ENCODE measurements at regions not wholly inside any gene's neighbourhood (a gene's known extent, or its start where the extent isn't known, plus 50 kb on each side); places are given as distances from the start of the nearest gene placed in this dataset.

DNA sequence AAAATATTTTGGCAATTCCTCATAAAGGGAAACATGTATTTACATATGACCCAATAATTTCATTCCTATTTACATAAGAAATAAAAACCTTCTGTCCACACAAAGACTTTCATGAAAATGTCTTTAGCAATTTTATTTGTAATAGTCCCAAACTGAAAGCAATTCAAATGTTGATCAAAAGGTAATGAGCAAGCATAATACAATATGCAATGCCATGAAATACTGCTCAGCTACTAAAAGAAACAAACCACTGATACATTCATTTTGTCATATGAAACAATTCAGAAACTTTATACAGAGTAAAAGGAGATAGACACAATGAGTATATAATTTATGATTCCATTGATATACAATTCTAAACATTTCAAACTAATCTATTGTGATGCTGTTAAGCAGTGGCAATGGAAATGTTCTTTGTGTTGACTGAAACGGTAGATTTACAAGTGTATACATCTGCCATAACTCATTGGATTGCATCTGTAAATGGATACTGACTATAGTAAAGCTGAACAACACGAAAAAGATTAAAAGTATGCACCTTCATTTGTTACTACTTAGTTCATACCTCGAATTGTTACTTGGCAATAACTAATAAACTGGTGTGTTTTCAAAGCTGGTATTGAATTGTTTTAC is 335.6 kb downstream of the GASK1B start:
- no peak overlapping the region for H3K4me3 ChIP-seq (ENCODE audit: low read length)
- no peaks in the 10 kb centered on the region for H3K9me3 ChIP-seq (ENCODE audit: control insufficient read depth, insufficient read depth, low read length)
- H3K36me3 ChIP-seq (ENCODE audit: control insufficient read depth, low read length) = no peaks in the 10 kb centered on the region
- H3K4me1 ChIP-seq (ENCODE audit: control insufficient read depth, low read length) = no peaks in the 10 kb centered on the region
- no peak overlapping the region for H3K27ac ChIP-seq (ENCODE audit: low read depth, low read length)
- no peaks in the 10 kb centered on the region for H3K79me2 ChIP-seq (ENCODE audit: control insufficient read depth, low read length)
- H3K9me2 ChIP-seq (replicated peaks; ENCODE audit: control insufficient read depth, low read length) = no peaks in the 10 kb centered on the region
- no peak overlapping the region for H3K4me2 ChIP-seq (ENCODE audit: low read length)
- H4K20me1 ChIP-seq (ENCODE audit: control insufficient read depth, insufficient read depth, low read depth, low read length) = no peaks in the 10 kb centered on the region
- TF ChIP-seq, protein P1, sequence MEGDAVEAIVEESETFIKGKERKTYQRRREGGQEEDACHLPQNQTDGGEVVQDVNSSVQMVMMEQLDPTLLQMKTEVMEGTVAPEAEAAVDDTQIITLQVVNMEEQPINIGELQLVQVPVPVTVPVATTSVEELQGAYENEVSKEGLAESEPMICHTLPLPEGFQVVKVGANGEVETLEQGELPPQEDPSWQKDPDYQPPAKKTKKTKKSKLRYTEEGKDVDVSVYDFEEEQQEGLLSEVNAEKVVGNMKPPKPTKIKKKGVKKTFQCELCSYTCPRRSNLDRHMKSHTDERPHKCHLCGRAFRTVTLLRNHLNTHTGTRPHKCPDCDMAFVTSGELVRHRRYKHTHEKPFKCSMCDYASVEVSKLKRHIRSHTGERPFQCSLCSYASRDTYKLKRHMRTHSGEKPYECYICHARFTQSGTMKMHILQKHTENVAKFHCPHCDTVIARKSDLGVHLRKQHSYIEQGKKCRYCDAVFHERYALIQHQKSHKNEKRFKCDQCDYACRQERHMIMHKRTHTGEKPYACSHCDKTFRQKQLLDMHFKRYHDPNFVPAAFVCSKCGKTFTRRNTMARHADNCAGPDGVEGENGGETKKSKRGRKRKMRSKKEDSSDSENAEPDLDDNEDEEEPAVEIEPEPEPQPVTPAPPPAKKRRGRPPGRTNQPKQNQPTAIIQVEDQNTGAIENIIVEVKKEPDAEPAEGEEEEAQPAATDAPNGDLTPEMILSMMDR (IDR thresholded peaks at IDR 0.05; ENCODE audit: low read depth, low read length, poor library complexity, severe bottlenecking) = no peak
- TF ChIP-seq EZH2phosphoT487 (IDR thresholded peaks at IDR 0.05; ENCODE audit: borderline replicate concordance, low read length) = no peak
- H3F3A ChIP-seq (ENCODE audit: control insufficient read depth, insufficient read depth) = no peaks in the 10 kb centered on the region
- H3K27me3 ChIP-seq (ENCODE audit: control insufficient read depth, low read length) = no peaks in the 10 kb centered on the region

DNA sequence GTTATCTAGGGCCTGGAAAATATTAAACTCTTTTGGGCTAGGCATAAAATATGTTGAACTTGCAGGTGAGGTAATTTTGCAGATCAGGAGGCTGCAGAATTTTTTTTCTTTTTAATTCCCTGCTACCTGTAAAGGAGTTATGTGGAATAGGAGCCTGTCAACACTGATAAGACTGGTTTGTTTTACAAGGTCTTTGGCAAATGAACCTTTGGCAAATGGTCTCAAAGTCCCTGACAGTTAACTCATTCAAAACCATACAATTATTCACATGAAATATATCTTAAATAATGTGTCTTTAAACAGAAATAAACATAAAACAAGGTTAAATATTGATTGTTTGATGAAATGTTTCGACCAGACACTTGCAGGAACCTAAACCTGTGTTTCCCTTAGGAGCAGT is 340.2 kb downstream of the GASK1B start:
- H3K9me2 ChIP-seq (replicated peaks; ENCODE audit: control insufficient read depth, low read length) = no peaks in the 10 kb centered on the region
- H3K4me3 ChIP-seq (ENCODE audit: low read length) = no peak overlapping the region
- H3K79me2 ChIP-seq (ENCODE audit: control insufficient read depth, low read length) = no peaks in the 10 kb centered on the region
- H4K20me1 ChIP-seq (ENCODE audit: control insufficient read depth, insufficient read depth, low read depth, low read length) = no peaks in the 10 kb centered on the region
- TF ChIP-seq EZH2phosphoT487 (IDR thresholded peaks at IDR 0.05; ENCODE audit: borderline replicate concordance, low read length) = no peak
- TF ChIP-seq, protein P1 (IDR thresholded peaks at IDR 0.05; ENCODE audit: low read depth, low read length, poor library complexity, severe bottlenecking) = no peak
- no peaks in the 10 kb centered on the region for H3K27me3 ChIP-seq (ENCODE audit: control insufficient read depth, low read length)
- no peaks in the 10 kb centered on the region for H3K9me3 ChIP-seq (ENCODE audit: control insufficient read depth, insufficient read depth, low read length)
- H3K27ac ChIP-seq (ENCODE audit: low read depth, low read length) = no peak overlapping the region
- no peaks in the 10 kb centered on the region for H3K4me1 ChIP-seq (ENCODE audit: control insufficient read depth, low read length)
- H3K4me2 ChIP-seq (ENCODE audit: low read length) = no peak overlapping the region
- H3F3A ChIP-seq (ENCODE audit: control insufficient read depth, insufficient read depth) = no peaks in the 10 kb centered on the region
- H3K36me3 ChIP-seq (ENCODE audit: control insufficient read depth, low read length) = no peaks in the 10 kb centered on the region

DNA sequence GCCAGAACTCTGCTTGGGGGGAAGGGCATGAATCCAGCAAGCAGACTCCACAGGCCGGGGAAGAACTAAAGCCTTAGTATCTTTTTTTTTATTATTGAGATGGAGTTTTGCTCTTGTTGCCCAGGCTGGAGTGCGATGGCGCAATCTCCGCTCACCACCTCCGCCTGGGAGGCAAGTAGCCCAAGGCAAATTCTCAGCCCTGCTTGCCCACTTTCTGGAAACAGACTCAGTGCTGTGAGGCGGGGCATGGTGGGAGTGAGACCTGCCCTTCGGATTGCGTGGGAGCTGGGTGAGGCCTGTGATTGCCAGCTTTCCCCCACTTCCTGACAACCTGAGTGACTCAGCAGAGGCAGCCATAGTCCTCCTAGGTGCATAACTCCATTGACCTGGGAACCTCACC is 348.8 kb downstream of the GASK1B start:
- Histone ChIP-seq H3K4me1 (ENCODE audit: control insufficient read depth, low read length) (no peaks in the 10 kb centered on the region), H4K20me1 (ENCODE audit: control insufficient read depth, insufficient read depth, low read depth, low read length) (no peaks in the 10 kb centered on the region), H3K4me2 (ENCODE audit: low read length) (no peak overlapping the region), H3K36me3 (ENCODE audit: control insufficient read depth, low read length) (no peaks in the 10 kb centered on the region), H3F3A (ENCODE audit: control insufficient read depth, insufficient read depth) (no peaks in the 10 kb centered on the region), H3K79me2 (ENCODE audit: control insufficient read depth, low read length) (no peaks in the 10 kb centered on the region), H3K9me3 (ENCODE audit: control insufficient read depth, insufficient read depth, low read length) (no peaks in the 10 kb centered on the region; the same call in 1 of the 2 replicates), H3K4me3 (ENCODE audit: low read length) (no peak overlapping the region), H3K27me3 (ENCODE audit: control insufficient read depth, low read length) (no peaks in the 10 kb centered on the region), H3K9me2 (replicated peaks; ENCODE audit: control insufficient read depth, low read length) (no peaks in the 10 kb centered on the region), H3K27ac (ENCODE audit: low read depth, low read length) (no peak overlapping the region)
- no peak for TF ChIP-seq EZH2phosphoT487 (IDR thresholded peaks at IDR 0.05; ENCODE audit: borderline replicate concordance, low read length)
- TF ChIP-seq, protein P1 (IDR thresholded peaks at IDR 0.05; ENCODE audit: low read depth, low read length, poor library complexity, severe bottlenecking) = no peak

All from DOHH2 (cell line).